H1 (cell line): ENCODE measurements at regions not wholly inside any gene's neighbourhood (a gene's known extent, or its start where the extent isn't known, plus 50 kb on each side); places are given as distances from the start of the nearest gene placed in this dataset.

Experiments used
- BRCA1 ChIP-seq: IDR thresholded peaks from 2 replicates; pipeline ENCODE4 v1.6.1; 2012; ENCODE audit warnings: low read depth, low read length, improper control_type of control experiment
- CBX5 ChIP-seq: fragments of 300-800, 300-1000 bp; sonication (generic); IDR thresholded peaks from 2 replicates; pipeline ENCODE4 v1.7.1; 2016; ENCODE audit warnings: antibody characterized with exemption, low read length, low read depth
- CBX8 ChIP-seq: fragments of 300-800, 300-1000 bp; sonication (generic); IDR thresholded peaks from 2 replicates; pipeline ENCODE4 v1.7.1; 2016; ENCODE audit warnings: low read depth, low read length, borderline replicate concordance
- CHD1 ChIP-seq: IDR thresholded peaks from 2 replicates; pipeline ENCODE4 v1.6.1; 2012; ENCODE audit warnings: low read depth, low read length, improper control_type of control experiment
- CHD7 ChIP-seq: fragments of 300-600 bp; sonication (generic); IDR thresholded peaks from 2 replicates; pipeline ENCODE4 v1.7.1; 2012; ENCODE audit warnings: low read length, moderate library complexity, mild to moderate bottlenecking, inconsistent platforms; ENCODE audit not compliant: insufficient replicate concordance
- RAD21 ChIP-seq, 2 experiments: IDR thresholded peaks in 1 of 2; conservative IDR thresholded peaks in 1 of 2; 2 replicates each; pipeline ENCODE4 v1.6.1; 2011; ENCODE audit warnings: low read depth in 2 of 2, low read length in 2 of 2, improper control_type of control experiment in 1 of 2, inconsistent platforms in 1 of 2, mild to moderate bottlenecking in 1 of 2, moderate library complexity in 1 of 2
- SP4 ChIP-seq: IDR thresholded peaks from 2 replicates; pipeline ENCODE4 v1.6.1; 2012; ENCODE audit warnings: low read length, inconsistent platforms
- SRF ChIP-seq: IDR thresholded peaks from 2 replicates; pipeline ENCODE4 v1.6.1; 2011; ENCODE audit warnings: mild to moderate bottlenecking, low read depth, low read length, moderate library complexity
- TAF7 ChIP-seq: optimal IDR thresholded peaks from 2 replicates; pipeline ENCODE3; 2011; ENCODE audit warnings: low read depth, mild to moderate bottlenecking, inconsistent platforms, low read length, moderate library complexity, borderline replicate concordance
- TF ChIP-seq, protein P1 (sequence below): IDR thresholded peaks from 2 replicates; pipeline ENCODE4 v1.6.1; 2012; ENCODE audit warnings: low read length, inconsistent platforms

DNA sequence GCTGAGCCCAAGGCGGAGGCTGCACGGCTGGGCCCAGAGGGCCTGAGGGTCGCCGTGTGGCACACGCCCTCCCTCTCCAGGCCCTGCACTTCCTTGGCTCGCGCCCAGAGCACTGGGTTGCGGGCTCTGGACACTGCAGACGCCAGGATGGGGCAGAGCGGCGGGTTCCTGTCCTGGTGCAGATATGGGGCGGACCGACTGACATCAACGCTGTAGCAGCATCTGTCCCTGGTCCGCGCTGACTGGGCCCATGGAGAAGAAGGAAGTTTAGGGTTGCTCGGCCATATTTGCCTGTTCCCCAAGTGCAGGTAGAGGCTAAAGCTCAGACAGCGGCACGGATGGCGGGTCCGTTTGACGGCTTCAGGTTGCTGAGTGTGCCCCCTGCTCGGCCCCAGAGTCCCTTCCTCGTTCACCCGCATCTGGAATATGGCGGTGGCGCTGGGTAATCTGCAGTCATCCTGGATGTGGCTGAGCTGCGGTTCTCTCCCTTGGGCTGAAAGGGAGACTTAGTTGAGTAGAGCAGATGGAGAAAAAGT, 116.1 kb downstream of the OR13A1 start (continued):
- TF ChIP-seq CHD7 (no peak), SP4 (no peak), CHD1 (no peak), TAF7 (no peak), SRF (no peak), CBX5 (no peak), BRCA1 (no peak), CBX8 (no peak), RAD21 (IDR thresholded peaks at IDR 0.05 in 1 of 2, conservative IDR thresholded peaks at IDR 0.05 in 1 of 2; ENCODE audit: low read depth in 2 of 2, low read length in 2 of 2) (no peak)
- TF ChIP-seq, protein P1, sequence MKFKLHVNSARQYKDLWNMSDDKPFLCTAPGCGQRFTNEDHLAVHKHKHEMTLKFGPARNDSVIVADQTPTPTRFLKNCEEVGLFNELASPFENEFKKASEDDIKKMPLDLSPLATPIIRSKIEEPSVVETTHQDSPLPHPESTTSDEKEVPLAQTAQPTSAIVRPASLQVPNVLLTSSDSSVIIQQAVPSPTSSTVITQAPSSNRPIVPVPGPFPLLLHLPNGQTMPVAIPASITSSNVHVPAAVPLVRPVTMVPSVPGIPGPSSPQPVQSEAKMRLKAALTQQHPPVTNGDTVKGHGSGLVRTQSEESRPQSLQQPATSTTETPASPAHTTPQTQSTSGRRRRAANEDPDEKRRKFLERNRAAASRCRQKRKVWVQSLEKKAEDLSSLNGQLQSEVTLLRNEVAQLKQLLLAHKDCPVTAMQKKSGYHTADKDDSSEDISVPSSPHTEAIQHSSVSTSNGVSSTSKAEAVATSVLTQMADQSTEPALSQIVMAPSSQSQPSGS: no peak
